ENCODE measurements at regions not wholly inside any gene's neighbourhood (a gene's known extent, or its start where the extent isn't known, plus 50 kb on each side); places are given as distances from the start of the nearest gene placed in this dataset.

DNA sequence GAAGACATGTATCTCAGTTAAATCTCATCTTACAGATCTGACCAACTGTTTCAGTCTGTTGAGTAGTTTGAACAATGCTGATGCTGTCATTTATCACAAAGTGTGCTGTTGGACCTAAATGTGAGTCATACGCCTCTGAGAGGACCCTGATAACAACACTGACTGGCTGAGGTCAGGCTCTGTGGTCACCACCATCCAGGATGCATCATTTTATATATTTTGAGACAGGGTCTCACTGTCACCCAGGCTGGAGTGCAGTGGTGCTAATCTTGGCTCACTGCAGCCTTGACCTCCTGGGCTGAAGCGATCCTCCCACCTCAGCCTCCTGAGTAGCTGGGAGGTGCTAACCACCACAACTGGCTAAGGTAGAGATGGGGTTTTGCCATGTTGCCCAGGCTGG is 181.0 kb upstream of the RGS6 start:
- no peak for TF ChIP-seq POLR2AphosphoS5 (IDR thresholded peaks at IDR 0.05; ENCODE audit: low read depth, low read length)
- TF ChIP-seq, protein P1, sequence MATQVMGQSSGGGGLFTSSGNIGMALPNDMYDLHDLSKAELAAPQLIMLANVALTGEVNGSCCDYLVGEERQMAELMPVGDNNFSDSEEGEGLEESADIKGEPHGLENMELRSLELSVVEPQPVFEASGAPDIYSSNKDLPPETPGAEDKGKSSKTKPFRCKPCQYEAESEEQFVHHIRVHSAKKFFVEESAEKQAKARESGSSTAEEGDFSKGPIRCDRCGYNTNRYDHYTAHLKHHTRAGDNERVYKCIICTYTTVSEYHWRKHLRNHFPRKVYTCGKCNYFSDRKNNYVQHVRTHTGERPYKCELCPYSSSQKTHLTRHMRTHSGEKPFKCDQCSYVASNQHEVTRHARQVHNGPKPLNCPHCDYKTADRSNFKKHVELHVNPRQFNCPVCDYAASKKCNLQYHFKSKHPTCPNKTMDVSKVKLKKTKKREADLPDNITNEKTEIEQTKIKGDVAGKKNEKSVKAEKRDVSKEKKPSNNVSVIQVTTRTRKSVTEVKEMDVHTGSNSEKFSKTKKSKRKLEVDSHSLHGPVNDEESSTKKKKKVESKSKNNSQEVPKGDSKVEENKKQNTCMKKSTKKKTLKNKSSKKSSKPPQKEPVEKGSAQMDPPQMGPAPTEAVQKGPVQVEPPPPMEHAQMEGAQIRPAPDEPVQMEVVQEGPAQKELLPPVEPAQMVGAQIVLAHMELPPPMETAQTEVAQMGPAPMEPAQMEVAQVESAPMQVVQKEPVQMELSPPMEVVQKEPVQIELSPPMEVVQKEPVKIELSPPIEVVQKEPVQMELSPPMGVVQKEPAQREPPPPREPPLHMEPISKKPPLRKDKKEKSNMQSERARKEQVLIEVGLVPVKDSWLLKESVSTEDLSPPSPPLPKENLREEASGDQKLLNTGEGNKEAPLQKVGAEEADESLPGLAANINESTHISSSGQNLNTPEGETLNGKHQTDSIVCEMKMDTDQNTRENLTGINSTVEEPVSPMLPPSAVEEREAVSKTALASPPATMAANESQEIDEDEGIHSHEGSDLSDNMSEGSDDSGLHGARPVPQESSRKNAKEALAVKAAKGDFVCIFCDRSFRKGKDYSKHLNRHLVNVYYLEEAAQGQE (IDR thresholded peaks at IDR 0.05; ENCODE audit: insufficient read depth in 1 of 2, low read depth in 2 of 2, low read length in 2 of 2) = no peak
- TF ChIP-seq SIN3A (IDR thresholded peaks at IDR 0.05; ENCODE audit: borderline replicate concordance, insufficient read depth, low read length) = no peak
